ENCODE measurements at regions not wholly inside any gene's neighbourhood (a gene's known extent, or its start where the extent isn't known, plus 50 kb on each side); places are given as distances from the start of the nearest gene placed in this dataset.

DNA sequence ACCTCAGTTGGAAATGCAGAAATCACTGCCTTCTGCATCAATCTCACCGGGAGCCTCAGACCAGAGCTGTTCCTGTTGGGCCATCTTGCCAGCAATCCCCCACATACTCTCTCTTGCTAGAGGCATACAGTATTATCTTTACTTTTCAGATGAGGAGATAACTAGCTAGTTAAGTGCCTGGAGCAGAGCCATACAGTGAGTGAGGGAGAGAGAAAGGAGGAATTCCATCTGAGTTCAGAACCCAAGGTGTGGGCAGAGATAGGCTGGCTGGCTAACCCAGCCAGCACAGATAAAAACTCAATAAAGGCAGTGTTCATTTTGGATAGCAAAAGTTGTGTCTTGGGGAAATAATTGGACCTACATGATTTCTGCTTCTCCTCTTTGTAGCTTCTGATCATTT lies 268.0 kb upstream of the KIF2A start:
- Histone ChIP-seq H3K4me1 (ENCODE audit: low read length) (no peaks in the 10 kb centered on the region), H3K27ac (ENCODE audit: low read length) (no peak overlapping the region), H3K27me3 (ENCODE audit: low read depth, low read length) (no peaks in the 10 kb centered on the region; the same call in 1 of the 2 replicates), H2AFZ (ENCODE audit: low read depth, low read length) (no peak overlapping the region), H3K79me2 (ENCODE audit: low read length) (no peaks in the 10 kb centered on the region), H3K4me2 (ENCODE audit: low read length) (no peak overlapping the region), H3K9ac (ENCODE audit: low read length) (no peak overlapping the region), H3K4me3 (ENCODE audit: low read length) (no peak overlapping the region), H4K20me1 (ENCODE audit: insufficient read depth, low read length) (no peaks in the 10 kb centered on the region), H3K9me3 (ENCODE audit: insufficient read depth, low read length) (no peaks in the 10 kb centered on the region), H3K36me3 (replicated peaks; ENCODE audit: low read depth, low read length) (no peaks in the 10 kb centered on the region)
- no peak for TF ChIP-seq EZH2phosphoT487 (IDR thresholded peaks at IDR 0.05; ENCODE audit: low read depth)
- TF ChIP-seq, protein P1, sequence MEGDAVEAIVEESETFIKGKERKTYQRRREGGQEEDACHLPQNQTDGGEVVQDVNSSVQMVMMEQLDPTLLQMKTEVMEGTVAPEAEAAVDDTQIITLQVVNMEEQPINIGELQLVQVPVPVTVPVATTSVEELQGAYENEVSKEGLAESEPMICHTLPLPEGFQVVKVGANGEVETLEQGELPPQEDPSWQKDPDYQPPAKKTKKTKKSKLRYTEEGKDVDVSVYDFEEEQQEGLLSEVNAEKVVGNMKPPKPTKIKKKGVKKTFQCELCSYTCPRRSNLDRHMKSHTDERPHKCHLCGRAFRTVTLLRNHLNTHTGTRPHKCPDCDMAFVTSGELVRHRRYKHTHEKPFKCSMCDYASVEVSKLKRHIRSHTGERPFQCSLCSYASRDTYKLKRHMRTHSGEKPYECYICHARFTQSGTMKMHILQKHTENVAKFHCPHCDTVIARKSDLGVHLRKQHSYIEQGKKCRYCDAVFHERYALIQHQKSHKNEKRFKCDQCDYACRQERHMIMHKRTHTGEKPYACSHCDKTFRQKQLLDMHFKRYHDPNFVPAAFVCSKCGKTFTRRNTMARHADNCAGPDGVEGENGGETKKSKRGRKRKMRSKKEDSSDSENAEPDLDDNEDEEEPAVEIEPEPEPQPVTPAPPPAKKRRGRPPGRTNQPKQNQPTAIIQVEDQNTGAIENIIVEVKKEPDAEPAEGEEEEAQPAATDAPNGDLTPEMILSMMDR (IDR thresholded peaks at IDR 0.05; ENCODE audit: low read depth, low read length), result no peak

DNA sequence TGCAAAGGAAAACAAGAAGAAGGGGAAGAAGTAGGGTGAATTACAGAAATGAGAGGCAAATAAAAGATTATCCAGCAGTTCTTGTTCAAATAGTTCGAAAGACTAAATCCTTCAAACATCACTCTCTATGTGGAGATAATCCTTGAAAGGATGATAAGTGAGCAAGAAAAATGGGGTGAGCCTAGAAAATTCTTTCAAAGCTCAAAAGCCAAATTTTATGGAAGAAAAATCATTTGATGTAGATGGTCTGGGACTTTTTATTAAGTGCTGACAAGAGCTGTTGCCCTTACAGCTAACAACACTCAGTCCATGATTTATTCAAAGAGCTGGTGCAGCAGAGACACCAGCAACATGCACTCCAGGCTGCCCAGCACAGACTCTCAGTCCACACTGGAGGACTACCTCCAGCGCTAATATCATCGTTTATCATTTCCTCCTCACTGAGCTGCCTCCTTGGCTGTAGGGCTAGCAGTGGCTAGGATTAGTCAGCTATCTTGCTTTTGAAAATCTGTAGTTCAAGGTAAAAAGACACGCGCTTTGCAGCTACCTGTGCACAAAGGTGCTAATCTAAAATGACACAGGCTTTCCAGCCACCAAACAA lies 264.8 kb upstream of the KIF2A start:
- Histone ChIP-seq H3K4me3 (ENCODE audit: low read length) (no peak overlapping the region), H3K4me2 (ENCODE audit: low read length) (no peak overlapping the region), H3K79me2 (ENCODE audit: low read length) (no peaks in the 10 kb centered on the region), H3K27me3 (ENCODE audit: low read depth, low read length) (no peaks in the 10 kb centered on the region; the same call in 1 of the 2 replicates), H3K27ac (ENCODE audit: low read length) (no peak overlapping the region), H2AFZ (ENCODE audit: low read depth, low read length) (no peak overlapping the region), H3K36me3 (replicated peaks; ENCODE audit: low read depth, low read length) (no peaks in the 10 kb centered on the region), H3K9ac (ENCODE audit: low read length) (no peak overlapping the region), H4K20me1 (ENCODE audit: insufficient read depth, low read length) (no peaks in the 10 kb centered on the region), H3K9me3 (ENCODE audit: insufficient read depth, low read length) (no peaks in the 10 kb centered on the region), H3K4me1 (ENCODE audit: low read length) (no peaks in the 10 kb centered on the region)
- TF ChIP-seq, protein P1 (IDR thresholded peaks at IDR 0.05; ENCODE audit: low read depth, low read length), result no peak
- TF ChIP-seq EZH2phosphoT487 (IDR thresholded peaks at IDR 0.05; ENCODE audit: low read depth), result no peak

DNA sequence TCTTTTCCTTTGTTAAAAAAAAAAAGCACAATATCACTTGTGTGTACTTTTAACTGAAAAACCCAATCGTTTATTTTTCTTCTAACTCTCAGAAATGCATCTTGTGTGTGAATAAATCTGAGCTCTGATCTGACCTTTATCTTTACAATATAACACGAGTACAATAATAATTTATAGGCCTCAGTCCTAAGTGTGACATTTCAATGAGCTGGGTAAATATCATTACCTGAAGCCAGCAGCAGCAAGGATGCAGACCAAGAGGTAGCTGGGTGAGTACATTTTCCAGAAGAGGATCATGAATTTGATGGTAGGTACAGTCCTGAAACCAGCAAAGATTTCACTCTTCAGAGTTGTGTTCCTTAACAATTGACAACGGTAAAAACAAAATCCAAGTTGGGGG lies 264.0 kb upstream of the KIF2A start:
- Histone ChIP-seq H3K36me3 (replicated peaks; ENCODE audit: low read depth, low read length) (no peaks in the 10 kb centered on the region), H4K20me1 (ENCODE audit: insufficient read depth, low read length) (no peaks in the 10 kb centered on the region), H3K9me3 (ENCODE audit: insufficient read depth, low read length) (no peaks in the 10 kb centered on the region), H3K9ac (ENCODE audit: low read length) (no peak overlapping the region), H3K4me1 (ENCODE audit: low read length) (no peaks in the 10 kb centered on the region), H2AFZ (ENCODE audit: low read depth, low read length) (no peak overlapping the region), H3K27ac (ENCODE audit: low read length) (no peak overlapping the region), H3K4me3 (ENCODE audit: low read length) (no peak overlapping the region), H3K79me2 (ENCODE audit: low read length) (no peaks in the 10 kb centered on the region), H3K27me3 (ENCODE audit: low read depth, low read length) (no peaks in the 10 kb centered on the region; the same call in 1 of the 2 replicates), H3K4me2 (ENCODE audit: low read length) (no peak overlapping the region)
- no peak for TF ChIP-seq EZH2phosphoT487 (IDR thresholded peaks at IDR 0.05; ENCODE audit: low read depth)
- TF ChIP-seq, protein P1 (IDR thresholded peaks at IDR 0.05; ENCODE audit: low read depth, low read length), result no peak

DNA sequence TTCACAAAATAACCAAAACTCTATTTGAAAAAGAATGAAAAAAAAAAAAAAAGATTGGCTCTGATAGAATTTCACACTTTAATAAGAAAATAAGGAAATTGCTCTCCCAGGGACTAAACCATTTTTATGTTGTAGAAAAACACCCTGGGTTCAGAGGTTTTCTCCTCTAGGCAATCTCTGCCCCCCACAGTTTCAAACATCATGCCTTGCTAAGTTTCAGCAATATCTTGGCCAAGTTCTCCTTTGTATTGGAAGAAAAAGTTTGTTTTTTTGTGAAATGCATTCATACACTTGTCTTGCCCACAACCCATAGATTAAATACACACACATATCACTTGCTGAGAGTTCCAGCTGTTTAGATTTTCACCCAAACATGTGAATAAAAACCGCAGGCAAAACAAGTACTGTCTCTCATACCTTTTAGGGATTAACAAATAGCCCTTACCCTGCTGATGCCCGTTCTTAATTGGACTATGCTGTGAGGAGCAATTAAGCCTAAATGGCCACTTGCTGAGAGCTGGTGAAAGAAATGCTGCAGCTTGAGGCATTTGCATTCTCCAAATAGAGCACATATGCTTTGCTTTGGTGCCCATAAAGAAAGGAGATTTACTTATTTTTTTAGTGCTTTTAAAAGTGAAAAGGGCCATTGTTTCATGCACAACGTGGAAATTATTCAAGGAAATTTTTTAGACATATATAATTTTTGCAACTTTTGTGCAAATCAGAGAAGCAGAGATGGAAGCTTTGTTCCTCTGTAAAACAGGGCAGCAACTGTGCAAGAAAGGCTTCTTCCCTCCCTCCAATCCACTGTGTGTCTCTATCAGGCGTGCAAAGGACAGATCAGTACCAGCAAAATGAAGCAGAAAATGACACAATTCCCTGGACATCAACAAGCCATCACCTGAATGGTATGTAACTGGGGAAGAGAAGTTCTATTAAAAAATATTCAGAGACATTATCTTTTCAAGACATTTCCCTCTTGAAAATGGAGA lies 262.4 kb upstream of the KIF2A start:
- Histone ChIP-seq H3K36me3 (replicated peaks; ENCODE audit: low read depth, low read length) (no peaks in the 10 kb centered on the region), H3K9me3 (ENCODE audit: insufficient read depth, low read length) (no peaks in the 10 kb centered on the region), H3K27ac (ENCODE audit: low read length) (no peak overlapping the region), H3K4me1 (ENCODE audit: low read length) (no peaks in the 10 kb centered on the region), H3K9ac (ENCODE audit: low read length) (no peak overlapping the region), H2AFZ (ENCODE audit: low read depth, low read length) (no peak overlapping the region), H3K27me3 (ENCODE audit: low read depth, low read length) (no peaks in the 10 kb centered on the region; the same call in 1 of the 2 replicates), H3K79me2 (ENCODE audit: low read length) (no peaks in the 10 kb centered on the region), H3K4me3 (ENCODE audit: low read length) (no peak overlapping the region), H4K20me1 (ENCODE audit: insufficient read depth, low read length) (no peaks in the 10 kb centered on the region), H3K4me2 (ENCODE audit: low read length) (no peak overlapping the region)
- TF ChIP-seq, protein P1 (IDR thresholded peaks at IDR 0.05; ENCODE audit: low read depth, low read length), result no peak
- TF ChIP-seq EZH2phosphoT487 (IDR thresholded peaks at IDR 0.05; ENCODE audit: low read depth), result no peak

All from OCI-LY3 (cell line).